IMR-90 (cell line): ENCODE measurements at regions not wholly inside any gene's neighbourhood (a gene's known extent, or its start where the extent isn't known, plus 50 kb on each side); places are given as distances from the start of the nearest gene placed in this dataset.

Experiments used
- BHLHE40 ChIP-seq: fragments of 150-350 bp; IDR thresholded peaks from 2 replicates; pipeline ENCODE4 v1.6.1; 2016; ENCODE audit warnings: mild to moderate bottlenecking, low read depth, low read length
- CTCF ChIP-seq: conservative IDR thresholded peaks from 2 replicates; pipeline ENCODE4 v1.5.1; 2012; ENCODE audit warnings: mild to moderate bottlenecking, low read depth, low read length, improper control_type of control experiment
- MXI1 ChIP-seq: IDR thresholded peaks from 2 replicates; pipeline ENCODE4 v1.6.1; 2012; ENCODE audit warnings: low read depth, mild to moderate bottlenecking, low read length, moderate library complexity, borderline replicate concordance
- POLR2A ChIP-seq: IDR thresholded peaks from 2 replicates; pipeline ENCODE4 v1.6.1; 2012; ENCODE audit warnings: mild to moderate bottlenecking, low read depth, low read length
- RAD21 ChIP-seq: IDR thresholded peaks from 2 replicates; pipeline ENCODE4 v1.6.1; 2012; ENCODE audit warnings: low read length, improper control_type of control experiment
- RCOR1 ChIP-seq: IDR thresholded peaks from 2 replicates; pipeline ENCODE4 v1.6.1; 2012; ENCODE audit warnings: mild to moderate bottlenecking, low read length, improper control_type of control experiment; ENCODE audit not compliant: insufficient replicate concordance
- SMC3 ChIP-seq: fragments of 150-350 bp; IDR thresholded peaks from 2 replicates; pipeline ENCODE4 v1.6.1; 2016; ENCODE audit warnings: low read depth, mild to moderate bottlenecking, antibody characterized with exemption, low read length, moderate library complexity
- USF2 ChIP-seq: fragments of 150-350 bp; IDR thresholded peaks from 2 replicates; pipeline ENCODE4 v1.6.1; 2017; ENCODE audit warnings: mild to moderate bottlenecking, antibody characterized with exemption, low read length, low read depth

GRCh38 chr2:204026294-204026693, 89.7 kb downstream of the ICOS start:
- TF ChIP-seq MXI1 (no peak), POLR2A (no peak), RAD21 (no peak), CTCF (no peak), SMC3 (no peak), USF2 (no peak), RCOR1 (no peak), BHLHE40 (no peak)
